ENCODE measurements at regions not wholly inside any gene's neighbourhood (a gene's known extent, or its start where the extent isn't known, plus 50 kb on each side); places are given as distances from the start of the nearest gene placed in this dataset.

- DNase-seq (ENCODE audit: low read depth, low spot score) (no peak), FAIRE-seq (no peak)
- POLR2A ChIA-PET = no interaction called here
- H4K20me1 ChIP-seq (replicated peaks; ENCODE audit: control insufficient read depth, extremely low read depth, insufficient read depth, low read length) = no peaks in the 10 kb centered on the region
- no peaks in the 10 kb centered on the region for H3K9me3 ChIP-seq (replicated peaks; ENCODE audit: control insufficient read depth, insufficient read depth, low read length)
- no peaks in the 10 kb centered on the region for H3K4me1 ChIP-seq (ENCODE audit: control insufficient read depth, extremely low read depth, insufficient read depth, low read length)
- H3K9me1 ChIP-seq (replicated peaks; ENCODE audit: control insufficient read depth, extremely low read depth, insufficient read depth, low read length) = no peaks in the 10 kb centered on the region
- H3K27ac ChIP-seq (ENCODE audit: insufficient read depth, low read depth, low read length) = no peak overlapping the region
- dilution Hi-C loops (cut with MboI; ENCODE audit: extremely low pct_ligation_motif_present, low sequenced_read_pairs) = no loop called here
- CTCF ChIA-PET = no interaction called here
- H3K4me2 ChIP-seq (ENCODE audit: insufficient read depth, low read length) = no peak overlapping the region
- no peak for TF ChIP-seq MAX (IDR thresholded peaks at IDR 0.05; ENCODE audit: insufficient read depth, insufficient read length)
- TF ChIP-seq, protein P1, sequence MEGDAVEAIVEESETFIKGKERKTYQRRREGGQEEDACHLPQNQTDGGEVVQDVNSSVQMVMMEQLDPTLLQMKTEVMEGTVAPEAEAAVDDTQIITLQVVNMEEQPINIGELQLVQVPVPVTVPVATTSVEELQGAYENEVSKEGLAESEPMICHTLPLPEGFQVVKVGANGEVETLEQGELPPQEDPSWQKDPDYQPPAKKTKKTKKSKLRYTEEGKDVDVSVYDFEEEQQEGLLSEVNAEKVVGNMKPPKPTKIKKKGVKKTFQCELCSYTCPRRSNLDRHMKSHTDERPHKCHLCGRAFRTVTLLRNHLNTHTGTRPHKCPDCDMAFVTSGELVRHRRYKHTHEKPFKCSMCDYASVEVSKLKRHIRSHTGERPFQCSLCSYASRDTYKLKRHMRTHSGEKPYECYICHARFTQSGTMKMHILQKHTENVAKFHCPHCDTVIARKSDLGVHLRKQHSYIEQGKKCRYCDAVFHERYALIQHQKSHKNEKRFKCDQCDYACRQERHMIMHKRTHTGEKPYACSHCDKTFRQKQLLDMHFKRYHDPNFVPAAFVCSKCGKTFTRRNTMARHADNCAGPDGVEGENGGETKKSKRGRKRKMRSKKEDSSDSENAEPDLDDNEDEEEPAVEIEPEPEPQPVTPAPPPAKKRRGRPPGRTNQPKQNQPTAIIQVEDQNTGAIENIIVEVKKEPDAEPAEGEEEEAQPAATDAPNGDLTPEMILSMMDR (IDR thresholded peaks at IDR 0.05; ENCODE audit: extremely low read depth in 1 of 2, insufficient read depth in 1 of 2, low read depth in 1 of 2, low read length in 2 of 2) = no peak
- no peak for TF ChIP-seq POLR2AphosphoS5 (IDR thresholded peaks at IDR 0.05; ENCODE audit: insufficient read depth, low read depth, low read length)
- no peak for TF ChIP-seq JUN (IDR thresholded peaks at IDR 0.05; ENCODE audit: borderline replicate concordance, insufficient read depth, insufficient read length, low read depth)
- no peak for TF ChIP-seq MYC (IDR thresholded peaks at IDR 0.05; ENCODE audit: low read depth, low read length)
- TF ChIP-seq FOS (IDR thresholded peaks at IDR 0.05; ENCODE audit: borderline replicate concordance, insufficient read depth, low read length) = no peak
- no peak for TF ChIP-seq POLR2A (IDR thresholded peaks at IDR 0.05; ENCODE audit: low read depth, low read length)
- no peak for TF ChIP-seq EZH2 (IDR thresholded peaks at IDR 0.05; ENCODE audit: borderline replicate concordance, low read depth, low read length, severe bottlenecking)
- TF ChIP-seq GATA2 (IDR thresholded peaks at IDR 0.05; ENCODE audit: insufficient read depth, insufficient read length, low read depth, low read length) = no peak
- intact Hi-C loops (cut with micrococcal nuclease) = no loop called here
- BruUV-seq (replicated peaks) = no TSS peak
- H3K27me3 ChIP-seq (ENCODE audit: control insufficient read depth in 2 of 2, insufficient read depth in 2 of 2, low read length in 2 of 2) = no peaks in the 10 kb centered on the region
- H3K4me3 ChIP-seq (replicated peaks in 1 of 3; ENCODE audit: insufficient read depth in 1 of 3, low read depth in 1 of 3, low read length in 3 of 3) = no peak overlapping the region
- no peak overlapping the region for H2AFZ ChIP-seq (ENCODE audit: low read depth, low read length)
- no peaks in the 10 kb centered on the region for H3K36me3 ChIP-seq (ENCODE audit: control insufficient read depth in 2 of 2, extremely low read depth in 1 of 2, insufficient read depth in 2 of 2, low read length in 2 of 2)
- H3K79me2 ChIP-seq (ENCODE audit: control insufficient read depth, insufficient read depth, low read length) = no peaks in the 10 kb centered on the region
- H3K9ac ChIP-seq (replicated peaks; ENCODE audit: extremely low read depth, insufficient read depth, low read length) = no peak overlapping the region
These were observed 822.8 kb upstream of the C9orf72 start for GRCh38 chr9:28396058-28396457.
